GM21423 (cell line): ENCODE measurements at regions not wholly inside any gene's neighbourhood (a gene's known extent, or its start where the extent isn't known, plus 50 kb on each side); places are given as distances from the start of the nearest gene placed in this dataset.
"Not testable (repeated sequence)": the region's sequence is repeated elsewhere in the genome, so short reads cannot be mapped to it uniquely, and the experiment has no call there.

Experiments
- ATAC-seq: cut with Tn5 transposase; IDR thresholded peaks from one replicate; pipeline ENCODE4 v1.9.1; 2021; ENCODE audit warnings: mild to moderate bottlenecking, moderate library complexity; ENCODE audit not compliant: unreplicated experiment

DNA sequence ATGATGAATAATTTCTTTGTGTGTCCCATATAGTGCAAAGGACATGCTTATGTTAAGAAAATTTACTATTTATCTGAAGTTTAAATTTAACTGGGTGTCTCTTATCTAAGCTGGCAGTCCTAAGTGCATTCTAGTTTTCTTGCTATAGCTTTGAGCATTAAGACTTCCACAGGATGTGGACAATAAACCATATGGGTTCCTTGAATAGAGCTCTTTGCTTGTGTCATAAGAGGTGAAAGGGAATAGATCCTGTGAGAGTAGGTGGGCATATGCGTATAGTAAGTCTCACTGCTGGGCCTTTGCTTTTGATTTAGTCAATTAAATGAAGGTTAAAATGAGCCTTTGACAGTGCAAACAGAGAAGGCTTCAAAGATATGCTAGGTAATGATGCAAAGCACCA lies 223.4 kb upstream of the GYPA start:
- ATAC-seq = no peak

GRCh38 chr4:144366425-144366824 lies 225.9 kb upstream of the GYPA start:
- no peak for ATAC-seq

DNA sequence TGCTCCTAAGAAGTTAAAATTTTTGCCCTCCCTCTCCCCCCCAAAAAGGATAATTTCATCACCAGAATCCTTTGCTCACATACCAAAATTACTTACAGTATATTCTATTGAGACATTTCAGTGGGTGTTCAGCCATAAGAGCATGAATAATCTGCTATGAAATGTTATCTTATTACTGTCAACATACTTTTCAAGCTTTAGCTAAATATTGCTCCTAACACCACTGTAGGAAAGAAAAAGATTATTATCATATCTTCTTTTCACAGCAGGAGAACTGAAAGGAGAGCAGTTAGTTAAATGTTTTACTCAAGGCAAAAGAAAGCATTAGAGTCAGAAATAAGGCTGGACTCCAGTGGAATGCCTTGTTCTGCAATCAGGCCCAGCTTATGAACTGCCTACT lies 231.0 kb upstream of the GYPA start:
- ATAC-seq = no peak

DNA sequence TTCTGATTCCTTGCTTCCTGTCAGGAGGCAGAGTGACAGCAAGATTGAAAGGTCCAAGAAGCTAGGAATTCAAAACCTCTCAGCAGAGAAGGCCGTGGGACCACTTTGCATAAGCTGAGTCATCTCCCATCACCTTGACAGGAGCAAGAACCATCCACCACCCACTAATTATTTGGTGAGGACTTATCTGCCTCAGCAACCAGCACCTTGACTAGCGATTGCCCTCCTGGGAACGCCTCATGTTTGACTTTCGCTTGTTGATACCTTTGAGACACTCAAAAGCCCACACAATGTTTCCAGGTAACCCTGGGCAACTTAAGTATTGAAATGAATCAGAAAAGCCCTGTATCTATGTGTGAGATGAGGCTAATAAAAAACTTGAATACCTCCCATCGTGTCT lies 233.5 kb upstream of the GYPA start:
- peak; percentile 53 for ATAC-seq

DNA sequence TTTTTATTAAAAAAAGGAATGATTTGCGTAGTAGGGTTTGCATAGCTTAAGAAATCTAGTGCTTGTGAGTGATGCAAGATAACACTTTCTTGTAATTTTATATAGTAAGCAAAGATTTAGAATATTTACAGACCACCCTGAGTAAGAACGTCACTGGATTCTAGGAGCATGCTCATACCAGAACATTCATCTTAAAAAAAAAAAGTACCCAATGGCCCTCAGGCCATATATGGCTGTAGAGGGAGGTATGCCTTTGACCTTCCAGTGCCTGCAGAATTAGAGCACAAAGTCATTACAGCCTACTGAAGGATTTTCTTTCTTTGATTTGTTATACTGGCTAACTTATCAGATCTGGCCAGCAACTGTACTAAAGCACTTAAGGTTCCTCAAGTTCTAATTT lies 236.3 kb upstream of the GYPA start:
- no peak for ATAC-seq

GRCh38 chr4:144384408-144384807 lies 243.9 kb upstream of the GYPA start:
- ATAC-seq = no peak

- ATAC-seq = peak; percentile 82
Observed at GRCh38 chr4:144399927-144400326, 246.0 kb upstream of the HHIP start.

DNA sequence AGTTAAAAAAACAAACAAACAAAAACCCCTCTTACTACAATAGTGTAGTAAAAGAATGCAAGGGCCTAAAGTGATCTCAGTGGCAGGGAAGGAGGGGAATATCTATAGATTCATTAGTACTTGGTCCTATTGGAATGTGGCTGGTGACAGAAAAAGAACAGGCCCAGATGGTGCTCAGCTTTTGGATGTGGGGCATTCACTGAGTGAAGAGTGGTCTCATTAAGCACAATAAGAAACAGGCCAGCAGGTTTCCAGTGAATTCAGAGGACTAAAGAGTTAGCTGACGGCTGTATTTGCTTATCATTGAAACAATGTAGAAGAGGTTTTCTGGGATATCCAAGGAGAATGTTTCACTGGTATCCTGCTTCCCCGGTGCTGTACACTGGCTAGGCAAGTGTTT lies 243.8 kb upstream of the HHIP start:
- no peak for ATAC-seq

GRCh38 chr4:144402999-144403398 lies 243.0 kb upstream of the HHIP start:
- no peak for ATAC-seq

DNA sequence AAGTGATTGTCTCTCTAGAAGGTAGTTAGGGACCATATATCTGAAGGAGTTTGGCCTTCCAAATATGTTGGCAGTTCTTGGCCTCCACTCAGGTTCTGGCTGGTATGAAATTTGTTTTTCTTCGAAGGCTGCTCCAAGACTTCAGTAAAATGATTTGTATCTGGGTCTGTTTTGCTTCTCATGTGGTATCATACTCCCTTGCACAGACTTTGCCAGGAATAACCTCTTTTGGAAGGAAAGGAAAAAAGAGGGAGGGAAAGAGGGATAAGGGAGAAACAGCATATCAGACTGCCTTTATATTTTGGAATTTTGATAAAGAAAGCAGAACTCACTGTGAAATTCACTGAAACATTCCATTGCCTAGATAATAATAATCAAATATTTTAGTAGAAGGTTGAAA lies 242.1 kb upstream of the HHIP start:
- no peak for ATAC-seq

GRCh38 chr4:144409525-144409924 lies 236.4 kb upstream of the HHIP start:
- no peak for ATAC-seq

GRCh38 chr4:144410230-144410783 lies 235.6 kb upstream of the HHIP start:
- no peak for ATAC-seq

DNA sequence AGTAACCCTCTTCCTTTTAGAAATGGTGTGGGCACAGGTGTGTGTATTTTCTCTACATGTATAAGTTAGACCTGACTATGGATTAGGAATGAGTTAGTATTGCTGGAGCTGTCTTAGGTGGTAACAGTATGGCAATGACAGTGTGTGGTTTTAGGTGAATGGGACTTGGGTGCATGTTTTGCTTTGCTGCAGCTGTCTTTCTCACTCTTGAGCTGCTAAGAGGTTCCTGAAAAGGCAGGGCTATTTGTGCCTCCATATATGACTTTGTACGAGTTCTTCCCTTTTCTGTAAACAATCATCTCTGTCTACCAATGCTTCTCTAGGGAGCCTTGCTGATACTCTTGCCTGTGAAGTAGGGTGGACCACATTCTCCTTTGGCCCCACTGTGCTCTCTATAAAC lies 234.8 kb upstream of the HHIP start:
- no peak for ATAC-seq

GRCh38 chr4:144411700-144412099 lies 234.3 kb upstream of the HHIP start:
- ATAC-seq = peak; percentile 59

DNA sequence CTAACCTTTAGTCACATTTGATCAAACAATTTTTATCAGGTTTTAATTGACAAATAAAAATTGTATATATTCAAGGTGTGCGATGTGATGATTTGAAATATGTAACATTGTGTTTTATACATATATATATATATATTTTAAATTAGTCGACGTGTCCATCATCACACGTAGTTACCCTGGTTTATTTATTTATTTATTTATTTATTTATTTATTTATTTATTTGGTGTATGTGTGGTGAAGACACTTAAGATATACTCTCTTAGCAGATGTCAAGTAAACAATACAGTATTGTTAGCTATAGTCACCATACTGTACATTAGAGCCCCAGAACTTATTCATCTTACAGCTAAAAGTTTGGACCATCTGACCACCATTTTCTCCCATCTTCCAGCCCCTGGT lies 224.9 kb upstream of the HHIP start:
- no peak for ATAC-seq

DNA sequence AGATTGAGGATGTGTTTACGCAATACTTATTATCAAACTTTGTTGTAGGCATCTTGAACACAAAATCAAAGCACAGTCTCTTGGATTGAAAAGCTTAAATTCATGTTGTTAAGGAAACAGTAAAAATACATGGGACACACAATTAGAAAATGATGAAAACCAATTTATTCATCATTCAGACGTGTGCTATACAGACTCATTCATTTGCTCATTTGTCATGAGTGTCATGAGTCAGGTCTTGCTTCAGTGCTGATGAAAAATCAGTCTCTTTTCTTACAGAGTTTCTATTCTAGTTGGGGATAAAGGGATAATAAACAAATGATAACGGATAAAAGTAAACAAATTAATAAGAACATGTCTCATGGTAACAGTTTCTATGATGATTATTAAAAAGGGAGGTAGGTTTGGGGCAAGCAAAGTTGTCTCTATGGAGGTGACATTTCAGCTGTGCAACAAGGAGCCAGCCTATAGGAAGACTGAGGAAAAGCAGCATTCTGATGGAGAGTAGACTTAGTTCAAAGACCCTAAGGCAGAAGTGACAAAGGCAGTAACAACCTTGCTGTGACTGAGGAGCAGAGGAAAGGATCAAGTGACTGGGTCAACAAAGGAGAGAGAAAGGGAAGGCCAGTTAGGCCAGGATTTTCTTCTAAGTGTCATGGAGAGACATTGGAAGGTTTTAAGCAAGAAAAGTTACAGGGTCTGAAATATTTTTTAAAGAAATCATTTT lies 224.0 kb upstream of the HHIP start:
- no peak for ATAC-seq

- ATAC-seq = no peak
Observed at GRCh38 chr4:144423930-144424329, 222.0 kb upstream of the HHIP start.

DNA sequence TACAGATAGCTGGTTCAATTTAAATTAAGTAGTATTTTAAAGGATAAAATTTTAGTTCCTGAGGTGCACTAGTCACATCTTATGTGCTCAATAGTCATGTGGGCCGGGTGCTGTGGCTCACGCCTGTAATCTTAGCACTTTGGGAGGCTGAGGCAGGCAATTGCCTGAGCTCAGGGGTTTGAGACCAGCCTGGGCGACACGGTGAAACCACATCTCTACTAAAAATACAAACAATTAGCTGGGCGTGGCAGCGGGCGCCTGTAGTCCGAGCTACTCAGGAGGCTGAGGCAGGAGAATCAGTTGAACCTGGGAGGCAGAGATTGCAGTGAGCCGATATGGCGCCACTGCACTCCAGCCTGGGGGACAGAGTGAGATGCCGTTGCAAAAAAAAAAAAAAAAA lies 219.9 kb upstream of the HHIP start:
- ATAC-seq = not testable (repeated sequence)

GRCh38 chr4:144442713-144443112 lies 203.2 kb upstream of the HHIP start:
- no peak for ATAC-seq

GRCh38 chr4:144449611-144450010 lies 196.3 kb upstream of the HHIP start:
- no peak for ATAC-seq

GRCh38 chr4:144450526-144450925 lies 195.4 kb upstream of the HHIP start:
- ATAC-seq = no peak

- ATAC-seq = no peak
Observed at GRCh38 chr4:144451766-144452450, 194.0 kb upstream of the HHIP start.
